C4-2B (cell line): ENCODE measurements at regions not wholly inside any gene's neighbourhood (a gene's known extent, or its start where the extent isn't known, plus 50 kb on each side); places are given as distances from the start of the nearest gene placed in this dataset.

ENCODE experiments used
- H3K27ac ChIP-seq: fragments of 450-650 bp; 2 replicates; pipeline ENCODE4 v1.5.1; 2017
- ZFX ChIP-seq: fragments of 450-650 bp; IDR thresholded peaks from 2 replicates; pipeline ENCODE4 v1.6.1; 2017
- TF ChIP-seq, protein P1 (sequence below): fragments of 450-650 bp; conservative IDR thresholded peaks from 2 replicates; pipeline ENCODE4 v1.5.1; 2017; ENCODE audit warnings: mild to moderate bottlenecking

DNA sequence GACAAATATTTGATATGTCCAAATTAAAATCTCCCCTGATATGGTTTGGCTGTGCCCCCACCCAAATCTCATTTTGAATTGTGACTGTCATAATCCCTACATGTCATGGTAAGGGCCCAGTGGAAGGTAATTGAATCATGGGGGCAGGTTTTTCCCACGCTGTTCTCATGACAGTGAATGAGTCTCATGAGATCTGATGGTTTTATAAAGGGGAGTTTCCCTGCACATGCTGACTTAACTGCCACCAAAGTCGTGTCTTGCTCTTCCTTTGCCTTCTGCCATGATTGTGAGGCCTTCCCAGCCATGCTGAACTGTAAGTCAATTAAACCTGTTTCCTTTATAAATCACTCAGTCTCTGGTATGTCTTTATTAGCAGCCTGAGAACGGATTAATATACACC, 207.0 kb downstream of the BARHL2 start:
- H3K27ac ChIP-seq, result no peak overlapping the region
- no peak for TF ChIP-seq ZFX
- TF ChIP-seq, protein P1, sequence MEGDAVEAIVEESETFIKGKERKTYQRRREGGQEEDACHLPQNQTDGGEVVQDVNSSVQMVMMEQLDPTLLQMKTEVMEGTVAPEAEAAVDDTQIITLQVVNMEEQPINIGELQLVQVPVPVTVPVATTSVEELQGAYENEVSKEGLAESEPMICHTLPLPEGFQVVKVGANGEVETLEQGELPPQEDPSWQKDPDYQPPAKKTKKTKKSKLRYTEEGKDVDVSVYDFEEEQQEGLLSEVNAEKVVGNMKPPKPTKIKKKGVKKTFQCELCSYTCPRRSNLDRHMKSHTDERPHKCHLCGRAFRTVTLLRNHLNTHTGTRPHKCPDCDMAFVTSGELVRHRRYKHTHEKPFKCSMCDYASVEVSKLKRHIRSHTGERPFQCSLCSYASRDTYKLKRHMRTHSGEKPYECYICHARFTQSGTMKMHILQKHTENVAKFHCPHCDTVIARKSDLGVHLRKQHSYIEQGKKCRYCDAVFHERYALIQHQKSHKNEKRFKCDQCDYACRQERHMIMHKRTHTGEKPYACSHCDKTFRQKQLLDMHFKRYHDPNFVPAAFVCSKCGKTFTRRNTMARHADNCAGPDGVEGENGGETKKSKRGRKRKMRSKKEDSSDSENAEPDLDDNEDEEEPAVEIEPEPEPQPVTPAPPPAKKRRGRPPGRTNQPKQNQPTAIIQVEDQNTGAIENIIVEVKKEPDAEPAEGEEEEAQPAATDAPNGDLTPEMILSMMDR, result no peak

DNA sequence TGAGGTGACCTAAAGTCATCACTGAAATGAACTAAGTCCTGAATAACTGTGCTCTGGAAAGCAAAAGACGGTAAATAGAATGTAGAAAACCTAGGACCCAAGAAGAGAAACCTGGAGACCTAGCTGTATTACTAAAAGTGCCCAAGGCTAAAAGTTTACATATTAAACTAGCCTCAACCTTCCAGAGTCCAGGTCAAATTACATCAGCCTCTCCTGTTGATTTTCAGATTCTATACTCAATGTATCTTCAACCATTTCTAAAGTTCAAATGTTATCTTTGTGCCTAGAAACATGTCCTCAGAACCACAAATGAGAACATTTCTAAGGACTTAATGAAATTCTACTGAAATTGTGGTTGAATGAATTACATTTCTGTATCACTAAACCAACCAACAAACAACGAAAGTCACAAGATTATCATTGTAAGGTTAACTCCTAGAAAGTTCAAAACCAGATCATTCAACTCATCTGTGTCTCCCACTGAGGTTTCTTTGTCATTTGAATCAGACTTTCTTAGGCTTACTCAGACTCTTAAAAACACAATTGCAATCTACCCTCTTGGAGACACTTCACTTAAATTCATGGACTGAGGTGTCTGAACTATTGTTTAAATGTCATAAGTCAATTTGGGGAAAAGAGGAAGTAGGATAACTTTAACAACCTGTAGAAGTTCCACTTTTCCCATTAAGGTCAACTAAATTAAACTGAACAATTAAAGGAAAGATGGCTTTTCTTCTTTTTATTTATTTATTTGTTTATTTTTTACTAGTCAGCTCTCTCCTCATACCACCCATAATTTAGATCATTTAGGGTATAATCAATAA, 207.7 kb downstream of the BARHL2 start:
- TF ChIP-seq, protein P1, result no peak
- no peak for TF ChIP-seq ZFX
- no peak overlapping the region for H3K27ac ChIP-seq

DNA sequence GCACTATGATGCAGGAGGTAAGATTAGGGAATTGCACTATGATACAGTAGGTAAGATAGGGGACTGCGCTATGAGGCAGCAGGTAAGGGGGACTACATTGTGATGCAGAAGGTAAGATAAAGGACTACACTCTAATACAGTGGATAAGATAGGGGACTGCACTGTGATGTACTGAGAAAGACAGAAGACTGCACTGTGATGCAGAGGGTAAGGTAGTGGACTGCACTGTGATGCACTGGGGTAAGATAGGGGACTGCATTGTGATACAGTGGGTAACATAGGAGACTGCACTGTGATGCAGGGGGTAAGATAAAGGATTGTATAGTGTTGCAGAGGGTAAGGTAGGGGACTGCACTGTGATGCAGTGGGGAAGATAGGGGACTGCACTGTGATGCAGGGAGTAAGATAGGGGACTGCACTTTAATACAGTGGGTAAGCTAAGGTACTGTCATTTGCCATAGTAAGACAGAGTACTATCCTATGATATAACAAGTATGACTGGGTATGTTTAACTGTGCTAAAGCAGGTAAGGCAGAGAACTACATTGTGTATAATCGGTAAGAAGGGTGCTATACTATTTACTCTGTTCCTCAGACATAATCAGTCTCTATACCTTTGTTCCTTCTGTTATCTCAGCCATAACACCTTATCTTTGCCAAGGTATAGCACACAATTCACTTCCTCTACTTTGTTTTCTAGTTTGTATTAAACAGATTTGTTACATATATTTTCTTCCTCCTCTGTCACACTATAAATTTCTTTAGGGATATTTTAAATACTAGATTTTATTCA, 208.5 kb downstream of the BARHL2 start:
- TF ChIP-seq ZFX, result no peak
- TF ChIP-seq, protein P1, result no peak
- no peak overlapping the region for H3K27ac ChIP-seq

DNA sequence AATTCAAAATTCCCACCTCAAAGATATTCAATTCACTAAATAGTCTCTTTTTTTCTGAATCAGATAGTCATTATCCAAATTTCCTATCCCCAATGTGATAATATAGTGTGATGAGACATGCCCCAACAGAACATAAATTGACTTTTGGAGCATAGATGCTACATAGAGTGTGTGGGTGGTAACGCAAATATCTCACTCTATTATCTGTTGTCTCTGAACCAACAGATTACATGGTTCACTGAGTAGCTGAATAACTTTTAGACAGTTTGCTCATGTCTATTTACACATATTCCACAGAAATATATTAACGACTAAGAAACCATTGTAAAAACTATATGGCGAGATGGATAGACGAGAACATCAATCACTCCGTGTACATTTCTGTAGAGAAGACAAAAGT, 209.9 kb downstream of the BARHL2 start:
- TF ChIP-seq, protein P1, result no peak
- no peak for TF ChIP-seq ZFX
- H3K27ac ChIP-seq, result no peak overlapping the region

DNA sequence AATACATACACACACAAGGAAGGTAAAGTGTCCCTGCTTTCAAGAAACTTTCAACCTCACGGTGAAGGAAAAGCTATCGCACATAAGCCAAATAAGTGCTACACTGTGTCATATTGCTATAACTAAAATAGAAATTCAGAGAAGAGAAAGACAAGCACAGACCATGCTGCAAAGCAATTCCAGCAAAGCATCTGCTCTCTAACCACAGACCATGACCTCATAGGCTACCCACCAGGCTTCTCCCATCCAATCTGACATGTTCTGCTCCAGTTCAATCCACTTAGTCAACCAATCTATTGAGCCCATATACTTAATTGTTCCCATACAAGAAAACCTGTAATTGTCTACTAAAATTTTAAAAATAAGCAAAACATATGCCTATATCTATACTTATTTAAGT, 211.3 kb downstream of the BARHL2 start:
- no peak for TF ChIP-seq ZFX
- TF ChIP-seq, protein P1, result no peak
- H3K27ac ChIP-seq, result no peak overlapping the region

DNA sequence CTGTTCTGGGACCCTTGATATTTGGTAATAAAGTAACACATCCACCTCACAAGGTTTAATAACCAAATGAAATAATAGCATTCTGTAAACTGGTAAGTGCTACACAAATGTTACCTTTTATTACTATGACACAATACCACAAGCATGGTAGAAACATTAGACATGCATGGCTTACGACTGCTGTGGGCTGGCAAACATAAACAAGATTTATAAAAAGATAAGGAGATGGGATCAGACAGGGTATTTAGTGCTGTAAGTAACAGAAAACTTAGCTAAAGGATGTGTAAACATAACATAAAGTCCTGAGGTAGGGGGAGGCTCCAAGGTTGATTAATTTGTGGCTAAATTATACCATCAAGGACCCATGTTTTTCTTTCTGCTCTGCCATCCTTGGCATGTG, 212.6 kb downstream of the BARHL2 start:
- H3K27ac ChIP-seq, result no peak overlapping the region
- TF ChIP-seq, protein P1, result no peak
- TF ChIP-seq ZFX, result no peak

DNA sequence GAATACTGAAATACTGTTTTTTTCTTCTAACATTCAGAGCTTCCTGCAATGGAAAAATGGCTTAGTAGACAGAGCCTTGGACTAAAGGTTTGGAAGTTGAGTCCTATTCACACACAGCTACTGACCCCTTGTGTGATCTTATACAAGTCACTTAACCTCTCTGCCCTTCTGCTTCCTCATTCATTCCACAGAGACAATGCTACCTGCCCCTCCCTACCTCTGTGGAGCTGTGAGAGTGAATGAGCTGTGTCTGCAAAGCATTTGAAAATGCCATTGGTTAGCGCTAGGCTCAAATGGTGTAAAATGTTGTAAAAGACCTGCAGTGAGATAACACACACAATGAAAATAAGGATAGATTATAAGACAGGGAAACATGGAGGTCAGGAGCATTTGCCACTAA, 214.4 kb downstream of the BARHL2 start:
- TF ChIP-seq ZFX, result no peak
- TF ChIP-seq, protein P1, result no peak
- H3K27ac ChIP-seq, result no peak overlapping the region
